ENCODE measurements at regions not wholly inside any gene's neighbourhood (a gene's known extent, or its start where the extent isn't known, plus 50 kb on each side); places are given as distances from the start of the nearest gene placed in this dataset.

DNA sequence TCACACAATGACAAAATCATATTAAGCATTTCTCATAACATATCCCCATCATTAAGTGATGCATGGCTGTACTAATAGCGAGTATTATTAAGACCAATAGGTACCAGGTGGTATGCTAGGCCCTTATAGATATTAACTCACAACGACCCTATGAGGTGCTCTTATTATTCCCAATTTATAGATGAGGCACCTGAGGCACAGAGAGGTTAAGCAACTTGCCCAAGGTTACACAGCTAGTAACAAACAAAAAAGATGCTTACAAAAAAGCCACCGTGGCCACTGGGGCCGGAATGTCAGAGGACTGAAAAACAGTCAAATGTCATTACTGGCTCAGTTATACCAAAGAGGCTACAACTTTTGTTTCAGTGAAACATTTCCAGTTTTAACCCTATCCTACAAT is 96.0 kb downstream of the OR13A1 start:
- TF ChIP-seq, protein P1, sequence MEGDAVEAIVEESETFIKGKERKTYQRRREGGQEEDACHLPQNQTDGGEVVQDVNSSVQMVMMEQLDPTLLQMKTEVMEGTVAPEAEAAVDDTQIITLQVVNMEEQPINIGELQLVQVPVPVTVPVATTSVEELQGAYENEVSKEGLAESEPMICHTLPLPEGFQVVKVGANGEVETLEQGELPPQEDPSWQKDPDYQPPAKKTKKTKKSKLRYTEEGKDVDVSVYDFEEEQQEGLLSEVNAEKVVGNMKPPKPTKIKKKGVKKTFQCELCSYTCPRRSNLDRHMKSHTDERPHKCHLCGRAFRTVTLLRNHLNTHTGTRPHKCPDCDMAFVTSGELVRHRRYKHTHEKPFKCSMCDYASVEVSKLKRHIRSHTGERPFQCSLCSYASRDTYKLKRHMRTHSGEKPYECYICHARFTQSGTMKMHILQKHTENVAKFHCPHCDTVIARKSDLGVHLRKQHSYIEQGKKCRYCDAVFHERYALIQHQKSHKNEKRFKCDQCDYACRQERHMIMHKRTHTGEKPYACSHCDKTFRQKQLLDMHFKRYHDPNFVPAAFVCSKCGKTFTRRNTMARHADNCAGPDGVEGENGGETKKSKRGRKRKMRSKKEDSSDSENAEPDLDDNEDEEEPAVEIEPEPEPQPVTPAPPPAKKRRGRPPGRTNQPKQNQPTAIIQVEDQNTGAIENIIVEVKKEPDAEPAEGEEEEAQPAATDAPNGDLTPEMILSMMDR (IDR thresholded peaks at IDR 0.05; ENCODE audit: borderline replicate concordance, extremely low read depth, low read length, poor library complexity, severe bottlenecking): no peak
- no peak for TF ChIP-seq EZH2 (IDR thresholded peaks at IDR 0.05; ENCODE audit: borderline replicate concordance, low read depth, low read length, severe bottlenecking)
